ENCODE measurements at regions not wholly inside any gene's neighbourhood (a gene's known extent, or its start where the extent isn't known, plus 50 kb on each side); places are given as distances from the start of the nearest gene placed in this dataset.

DNA sequence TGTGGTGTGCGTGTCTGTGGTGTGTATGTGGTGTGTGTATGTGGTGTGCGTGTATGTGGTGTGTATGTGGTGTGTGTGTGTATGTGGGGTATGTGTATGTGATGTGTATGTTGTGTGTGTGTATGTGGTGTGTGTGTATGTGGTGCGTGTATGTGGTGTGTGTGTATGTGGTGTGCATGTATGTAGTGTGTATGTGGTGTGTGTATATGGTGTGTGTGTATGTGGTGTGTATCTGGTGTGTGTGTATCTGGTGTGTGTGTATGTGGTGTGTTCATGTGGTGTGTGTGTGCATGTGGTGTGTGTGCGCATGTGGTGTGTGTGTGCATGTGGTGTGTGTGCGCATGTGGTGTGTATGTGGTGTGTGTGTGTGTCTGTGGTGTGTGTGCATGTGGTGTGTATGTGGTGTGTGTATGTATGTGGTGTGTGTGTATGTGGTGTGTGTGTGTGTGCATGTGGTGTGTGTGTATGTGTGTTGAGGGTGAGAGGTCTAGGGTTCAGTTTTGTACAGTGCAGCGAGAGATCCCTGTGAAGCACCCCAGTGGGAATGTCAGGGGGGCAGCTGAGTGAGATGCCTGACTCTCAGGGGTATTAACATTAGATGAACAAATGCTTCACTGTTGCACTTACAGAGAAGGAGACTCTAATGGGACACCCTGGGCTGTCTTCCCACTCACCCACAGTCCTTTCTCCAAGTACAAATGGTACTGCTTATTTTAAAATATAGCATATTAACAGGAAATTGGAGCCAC, 61.3 kb upstream of the MEDAG start:
- no peaks in the 10 kb centered on the region for H3K4me1 ChIP-seq (ENCODE audit: control insufficient read depth, insufficient read depth, low read length)

DNA sequence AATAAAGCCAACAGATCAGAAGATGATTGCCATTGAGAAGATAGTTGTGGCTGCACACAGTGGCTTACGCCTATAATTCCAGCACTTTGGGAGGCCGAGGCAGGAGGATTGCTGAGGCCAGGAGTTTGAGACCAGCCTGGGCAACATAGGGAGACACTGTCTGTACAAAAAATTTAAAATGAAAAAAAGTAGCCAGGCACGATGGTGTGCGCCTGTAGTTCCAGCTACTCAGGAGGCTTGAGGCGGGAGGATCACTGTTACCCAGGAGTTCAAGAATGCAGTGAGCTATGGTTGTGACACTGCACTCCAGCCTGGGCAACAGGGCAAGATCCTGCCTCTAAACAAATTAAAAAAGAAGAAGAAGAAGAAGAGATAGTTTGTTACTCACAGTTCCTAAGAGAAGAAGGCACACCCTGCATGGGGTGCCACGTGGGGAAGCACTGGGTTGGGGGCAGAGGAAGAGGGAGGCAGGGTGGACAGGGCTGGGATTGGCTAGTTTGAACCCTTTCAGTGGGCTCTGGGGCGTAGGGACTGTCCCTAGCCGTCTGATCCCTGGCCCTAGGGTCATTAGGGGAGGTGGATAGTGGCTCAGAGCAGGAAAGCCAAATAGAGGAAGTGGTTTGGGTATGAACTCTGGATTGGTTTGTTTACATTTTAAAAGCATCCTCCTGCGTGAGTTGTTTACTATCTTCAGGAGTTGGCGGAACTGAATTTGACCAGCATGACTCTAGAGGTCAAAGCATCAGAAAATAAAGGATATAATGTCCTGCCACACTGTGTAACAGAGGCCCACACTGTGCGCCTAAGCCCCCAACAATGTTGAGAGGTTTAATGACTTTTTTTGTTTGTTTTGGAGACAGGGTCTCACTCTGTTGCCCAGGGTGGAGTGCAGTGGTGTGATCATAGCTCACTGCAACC, 60.5 kb upstream of the MEDAG start:
- Histone ChIP-seq H3K27ac (ENCODE audit: low read depth, low read length) (peak overlapping the region; percentile 52), H3K4me1 (ENCODE audit: control insufficient read depth, insufficient read depth, low read length) (no peaks in the 10 kb centered on the region), H3K27me3 (ENCODE audit: control insufficient read depth, insufficient read depth, low read length) (no peaks in the 10 kb centered on the region), H3K36me3 (ENCODE audit: control insufficient read depth, insufficient read depth, low read length) (no peaks in the 10 kb centered on the region), H3K9me3 (ENCODE audit: control insufficient read depth, insufficient read depth, low read length) (no peaks in the 10 kb centered on the region), H3K4me3 (ENCODE audit: low read depth, low read length) (no peak overlapping the region)
- WGBS (ENCODE audit: insufficient coverage) = 74% methylated on average over 11 of the region's 11 CpGs
- DNase-seq (ENCODE audit: low read depth in 4 of 6, low spot score in 6 of 6) = peak in 1 of 6 donors; percentile 45

More for the DNA sequence above, 61.3 kb upstream of the MEDAG start:
- no peak for DNase-seq (ENCODE audit: low read depth in 4 of 6, low spot score in 6 of 6)
- 87% methylated on average over 6 of the region's 6 CpGs for WGBS (ENCODE audit: insufficient coverage)
- H3K4me3 ChIP-seq (ENCODE audit: low read depth, low read length) = no peak overlapping the region
- H3K27ac ChIP-seq (ENCODE audit: low read depth, low read length) = no peak overlapping the region
- H3K9me3 ChIP-seq (ENCODE audit: control insufficient read depth, insufficient read depth, low read length) = no peaks in the 10 kb centered on the region
- no peaks in the 10 kb centered on the region for H3K36me3 ChIP-seq (ENCODE audit: control insufficient read depth, insufficient read depth, low read length)
- H3K27me3 ChIP-seq (ENCODE audit: control insufficient read depth, insufficient read depth, low read length) = no peaks in the 10 kb centered on the region

DNA sequence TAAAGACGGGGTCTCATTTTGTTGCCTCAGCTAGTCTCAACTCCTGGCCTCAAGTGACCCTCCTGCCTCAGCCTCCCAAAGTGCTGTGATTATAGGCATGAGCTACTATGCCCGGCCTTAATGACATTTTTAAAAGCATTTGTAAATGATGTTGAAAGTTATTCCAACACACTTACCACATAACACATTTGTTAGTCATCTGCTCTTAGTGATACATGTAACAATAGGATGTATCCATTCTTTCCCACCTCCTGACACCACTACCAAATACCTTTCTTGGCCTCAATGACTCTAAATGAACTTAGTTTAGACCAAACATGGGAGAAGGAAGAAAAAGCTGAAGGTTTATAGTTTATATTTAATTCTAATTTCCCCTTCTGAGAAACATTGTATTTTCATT, 59.8 kb upstream of the MEDAG start:
- DNase-seq (ENCODE audit: low read depth in 4 of 6, low spot score in 6 of 6) = no peak
- no peaks in the 10 kb centered on the region for H3K36me3 ChIP-seq (ENCODE audit: control insufficient read depth, insufficient read depth, low read length)
- H3K27ac ChIP-seq (ENCODE audit: low read depth, low read length) = no peak overlapping the region
- no peak overlapping the region for H3K4me3 ChIP-seq (ENCODE audit: low read depth, low read length)
- H3K9me3 ChIP-seq (ENCODE audit: control insufficient read depth, insufficient read depth, low read length) = no peaks in the 10 kb centered on the region
- 80% methylated on average over 1 of the region's 2 CpGs for WGBS (ENCODE audit: insufficient coverage)
- H3K4me1 ChIP-seq (ENCODE audit: control insufficient read depth, insufficient read depth, low read length) = no peaks in the 10 kb centered on the region
- no peaks in the 10 kb centered on the region for H3K27me3 ChIP-seq (ENCODE audit: control insufficient read depth, insufficient read depth, low read length)

DNA sequence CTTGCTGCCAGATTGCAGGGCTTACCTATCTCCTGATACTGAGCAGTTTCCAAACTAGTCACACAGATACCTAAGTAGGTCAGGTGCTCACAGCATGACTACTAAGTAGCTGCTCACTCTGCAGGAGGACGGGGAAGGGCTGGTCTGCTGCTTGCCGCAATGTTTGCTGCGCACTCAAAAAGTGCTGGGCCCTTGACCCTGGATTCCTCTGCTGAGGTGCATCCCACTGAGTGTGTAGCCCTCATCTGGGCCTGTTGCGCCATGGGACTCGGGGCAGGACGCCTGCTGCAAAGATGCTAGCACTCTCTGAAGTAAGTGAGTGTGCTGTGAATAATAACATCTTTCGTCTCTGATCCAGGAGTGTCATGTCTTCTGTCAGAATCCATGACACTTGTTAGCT, 59.2 kb upstream of the MEDAG start:
- Histone ChIP-seq H3K9me3 (ENCODE audit: control insufficient read depth, insufficient read depth, low read length) (no peaks in the 10 kb centered on the region), H3K4me3 (ENCODE audit: low read depth, low read length) (no peak overlapping the region), H3K36me3 (ENCODE audit: control insufficient read depth, insufficient read depth, low read length) (no peaks in the 10 kb centered on the region), H3K27ac (ENCODE audit: low read depth, low read length) (no peak overlapping the region), H3K4me1 (ENCODE audit: control insufficient read depth, insufficient read depth, low read length) (no peaks in the 10 kb centered on the region), H3K27me3 (ENCODE audit: control insufficient read depth, insufficient read depth, low read length) (no peaks in the 10 kb centered on the region)
- DNase-seq (ENCODE audit: low read depth in 4 of 6, low spot score in 6 of 6) = no peak
- WGBS (ENCODE audit: insufficient coverage) = 91% methylated on average over 5 of the region's 7 CpGs

DNA sequence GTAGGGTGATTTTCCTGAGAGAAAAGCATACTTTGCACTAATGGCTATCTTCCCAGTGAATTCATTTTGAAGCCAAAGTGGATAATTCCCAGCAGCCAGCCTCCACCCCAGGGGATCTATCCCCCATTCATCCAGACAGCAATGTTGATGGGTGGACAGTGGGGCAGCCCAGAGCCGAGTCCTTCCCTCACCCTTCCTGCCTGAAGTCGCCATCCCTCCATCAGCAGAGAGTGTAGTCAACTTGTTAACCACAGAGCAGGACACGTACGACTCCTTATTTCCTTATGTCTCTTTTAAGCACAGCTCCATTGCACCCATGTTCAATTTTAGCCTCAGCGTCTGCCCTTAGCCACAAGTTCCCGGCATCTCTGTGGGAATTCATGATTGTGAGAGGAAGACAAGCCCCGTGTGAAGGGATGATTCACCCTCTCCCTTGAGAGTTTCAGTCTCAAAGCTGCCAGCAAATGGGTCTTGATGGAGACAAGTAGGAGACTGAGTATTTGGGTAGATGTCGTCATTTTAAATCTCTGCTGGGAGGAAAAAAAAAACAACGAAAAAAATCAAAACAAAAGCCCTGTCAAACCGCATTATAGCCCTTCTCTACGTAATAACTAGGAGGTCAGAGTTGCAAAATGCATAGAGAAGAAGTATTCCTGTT, 58.3 kb upstream of the MEDAG start:
- no peak overlapping the region for H3K4me3 ChIP-seq (ENCODE audit: low read depth, low read length)
- H3K9me3 ChIP-seq (ENCODE audit: control insufficient read depth, insufficient read depth, low read length) = no peaks in the 10 kb centered on the region
- H3K36me3 ChIP-seq (ENCODE audit: control insufficient read depth, insufficient read depth, low read length) = no peaks in the 10 kb centered on the region
- WGBS (ENCODE audit: insufficient coverage) = 47% methylated on average over 4 of the region's 11 CpGs
- no peaks in the 10 kb centered on the region for H3K27me3 ChIP-seq (ENCODE audit: control insufficient read depth, insufficient read depth, low read length)
- peak in 1 of 6 donors; percentile 37 for DNase-seq (ENCODE audit: low read depth in 4 of 6, low spot score in 6 of 6)
- H3K4me1 ChIP-seq (ENCODE audit: control insufficient read depth, insufficient read depth, low read length) = no peaks in the 10 kb centered on the region
- H3K27ac ChIP-seq (ENCODE audit: low read depth, low read length) = no peak overlapping the region

DNA sequence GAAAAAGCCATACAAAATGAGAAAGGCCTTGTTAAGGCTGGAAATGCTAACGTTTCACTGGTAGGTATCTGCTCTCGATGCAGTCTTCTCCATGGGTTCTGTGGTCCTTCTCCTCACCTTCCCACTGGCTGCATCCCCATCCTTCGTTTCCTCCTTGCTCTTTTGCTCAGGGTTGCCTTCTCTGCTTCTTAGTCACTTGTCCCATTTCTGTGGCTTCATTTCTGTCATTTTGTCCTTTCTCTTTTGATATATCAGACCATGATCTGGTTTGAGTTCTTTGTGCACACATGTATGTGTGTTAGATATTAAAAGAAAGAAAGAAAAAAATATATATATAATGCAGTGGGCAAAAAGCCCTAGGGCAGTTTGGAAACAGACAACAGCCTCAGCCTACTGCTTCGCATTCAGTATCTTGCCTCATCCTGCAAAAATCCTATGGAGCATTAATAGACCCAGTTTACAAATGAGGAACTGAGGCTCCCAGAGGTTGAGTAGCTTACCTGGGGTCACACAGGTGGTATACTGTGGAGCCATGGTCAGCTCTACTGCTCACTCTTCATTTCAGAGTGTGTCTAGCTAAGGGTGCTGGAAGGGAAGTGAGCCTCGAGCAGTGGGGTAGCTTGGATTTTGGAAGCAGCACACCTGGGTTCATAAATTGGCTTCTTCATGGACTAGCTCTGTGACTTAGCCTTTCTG, 57.6 kb upstream of the MEDAG start:
- Histone ChIP-seq H3K27ac (ENCODE audit: low read depth, low read length) (no peak overlapping the region), H3K9me3 (ENCODE audit: control insufficient read depth, insufficient read depth, low read length) (no peaks in the 10 kb centered on the region)

DNA sequence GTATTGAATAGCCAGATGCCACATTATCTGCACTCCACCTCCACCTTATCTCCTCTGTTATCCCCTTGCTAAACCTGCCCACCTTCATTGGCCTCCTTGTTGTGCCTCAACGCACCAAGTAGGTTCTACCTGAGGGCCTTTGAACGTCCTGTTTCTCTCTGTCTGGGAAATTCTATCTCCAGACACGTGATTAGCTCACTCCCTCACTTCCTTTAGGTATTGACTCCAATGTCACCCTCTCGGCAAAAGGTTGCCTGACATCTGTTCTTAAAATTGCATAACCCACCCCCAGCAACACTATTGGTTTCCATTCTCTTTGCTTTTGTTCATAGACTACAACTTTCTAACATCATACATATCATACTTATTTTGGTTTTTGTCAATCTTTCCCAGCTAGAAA, 56.5 kb upstream of the MEDAG start:
- no peak overlapping the region for H3K27ac ChIP-seq (ENCODE audit: low read depth, low read length)
- WGBS (ENCODE audit: insufficient coverage) = 90% methylated on average over 4 of the region's 4 CpGs
- no peaks in the 10 kb centered on the region for H3K9me3 ChIP-seq (ENCODE audit: control insufficient read depth, insufficient read depth, low read length)
- DNase-seq (ENCODE audit: low read depth in 4 of 6, low spot score in 6 of 6) = no peak
- H3K36me3 ChIP-seq (ENCODE audit: control insufficient read depth, insufficient read depth, low read length) = no peaks in the 10 kb centered on the region
- no peaks in the 10 kb centered on the region for H3K4me1 ChIP-seq (ENCODE audit: control insufficient read depth, insufficient read depth, low read length)
- no peak overlapping the region for H3K4me3 ChIP-seq (ENCODE audit: low read depth, low read length)
- H3K27me3 ChIP-seq (ENCODE audit: control insufficient read depth, insufficient read depth, low read length) = no peaks in the 10 kb centered on the region

More for the DNA sequence above, 57.6 kb upstream of the MEDAG start:
- H3K36me3 ChIP-seq (ENCODE audit: control insufficient read depth, insufficient read depth, low read length) = no peaks in the 10 kb centered on the region
- no peak for DNase-seq (ENCODE audit: low read depth in 4 of 6, low spot score in 6 of 6)
- no peaks in the 10 kb centered on the region for H3K27me3 ChIP-seq (ENCODE audit: control insufficient read depth, insufficient read depth, low read length)
- WGBS (ENCODE audit: insufficient coverage) = 84% methylated on average over 4 of the region's 5 CpGs
- H3K4me1 ChIP-seq (ENCODE audit: control insufficient read depth, insufficient read depth, low read length) = no peaks in the 10 kb centered on the region
- H3K4me3 ChIP-seq (ENCODE audit: low read depth, low read length) = no peak overlapping the region

DNA sequence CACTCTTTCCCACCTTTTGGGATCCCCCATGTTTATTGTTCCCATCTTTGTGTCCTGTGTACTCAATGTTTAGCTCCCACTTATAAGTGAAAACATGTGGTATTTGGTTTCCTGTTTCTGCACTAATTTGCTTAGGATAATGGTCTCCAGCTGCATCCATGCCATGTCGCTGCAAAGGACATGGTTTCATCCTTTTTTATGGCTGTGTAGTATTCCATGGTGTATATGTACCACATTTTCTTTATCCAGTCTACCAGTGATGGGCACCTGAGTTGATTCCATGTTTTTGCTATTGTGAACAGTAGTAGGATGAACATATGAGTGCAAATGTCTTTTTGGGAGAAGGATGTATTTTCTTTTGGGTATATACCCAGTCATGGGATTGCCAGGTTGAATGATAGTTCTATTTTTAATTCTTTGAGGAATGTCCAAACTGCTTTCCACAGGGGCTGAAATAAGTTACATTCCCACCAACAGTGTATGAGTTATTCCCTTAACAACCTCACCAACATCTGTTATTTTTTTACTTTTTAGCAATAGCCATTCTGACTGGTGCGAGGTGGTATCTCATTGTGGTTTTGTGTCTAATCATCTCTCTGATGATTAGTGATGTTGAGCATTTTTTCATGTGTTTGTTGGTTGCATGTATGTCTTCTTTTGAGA, 55.7 kb upstream of the MEDAG start:
- Histone ChIP-seq H3K4me1 (ENCODE audit: control insufficient read depth, insufficient read depth, low read length) (no peaks in the 10 kb centered on the region), H3K9me3 (ENCODE audit: control insufficient read depth, insufficient read depth, low read length) (no peaks in the 10 kb centered on the region), H3K27ac (ENCODE audit: low read depth, low read length) (no peak overlapping the region), H3K4me3 (ENCODE audit: low read depth, low read length) (no peak overlapping the region), H3K36me3 (ENCODE audit: control insufficient read depth, insufficient read depth, low read length) (no peaks in the 10 kb centered on the region), H3K27me3 (ENCODE audit: control insufficient read depth, insufficient read depth, low read length) (no peaks in the 10 kb centered on the region)
- no peak for DNase-seq (ENCODE audit: low read depth in 4 of 6, low spot score in 6 of 6)
- WGBS (ENCODE audit: insufficient coverage) = no CpG with 5 or more reads among the region's 2 CpGs

DNA sequence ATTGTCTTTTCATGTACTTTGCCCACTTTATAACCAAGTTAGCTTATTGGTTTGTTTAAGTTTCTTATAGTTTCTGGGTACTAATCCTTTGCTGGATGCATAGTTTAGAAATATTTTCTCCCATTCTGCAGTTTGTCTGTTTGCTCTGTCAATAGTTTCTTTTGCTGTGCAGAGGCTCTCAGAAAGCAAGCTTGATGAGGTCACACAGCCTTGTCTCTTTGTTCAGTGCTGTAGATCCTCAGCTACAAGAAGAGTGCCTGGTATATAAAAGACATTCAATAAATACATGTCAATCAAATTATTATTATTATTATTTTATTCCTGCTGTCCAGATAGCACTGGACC, 55.2 kb upstream of the MEDAG start:
- Histone ChIP-seq H3K4me3 (ENCODE audit: low read depth, low read length) (no peak overlapping the region), H3K27me3 (ENCODE audit: control insufficient read depth, insufficient read depth, low read length) (no peaks in the 10 kb centered on the region), H3K9me3 (ENCODE audit: control insufficient read depth, insufficient read depth, low read length) (no peaks in the 10 kb centered on the region), H3K36me3 (ENCODE audit: control insufficient read depth, insufficient read depth, low read length) (no peaks in the 10 kb centered on the region), H3K4me1 (ENCODE audit: control insufficient read depth, insufficient read depth, low read length) (no peaks in the 10 kb centered on the region), H3K27ac (ENCODE audit: low read depth, low read length) (no peak overlapping the region)
- no peak for DNase-seq (ENCODE audit: low read depth in 4 of 6, low spot score in 6 of 6)
